Activated CD8-positive, alpha-beta memory T cell treated with anti-CD3 and anti-CD28 coated beads for 4 hours (primary cell): ENCODE measurements at regions not wholly inside any gene's neighbourhood (a gene's known extent, or its start where the extent isn't known, plus 50 kb on each side); places are given as distances from the start of the nearest gene placed in this dataset.
A peak's percentile ranks its signal among the peaks of the same experiment; 100 is the strongest.
"Not testable (repeated sequence)": the region's sequence is repeated elsewhere in the genome, so short reads cannot be mapped to it uniquely, and the experiment has no call there.

Experiments
- DNase-seq, 2 donors: peaks; one replicate each; pipeline ENCODE4 v3.0.0-alpha.2; 2020; ENCODE audit warnings: low read depth in 2 of 2

GRCh38 chr12:93080452-93080851 lies 151.4 kb upstream of the EEA1 start:
- no peak for DNase-seq

GRCh38 chr12:93080994-93081809 lies 152.1 kb upstream of the EEA1 start:
- no peak for DNase-seq

GRCh38 chr12:93081810-93082165 lies 152.7 kb upstream of the EEA1 start:
- no peak for DNase-seq

- DNase-seq: no peak
Measured at GRCh38 chr12:93085383-93086287, 156.5 kb upstream of the EEA1 start.

- no peak for DNase-seq
Measured at GRCh38 chr12:93086288-93086727, 157.2 kb upstream of the EEA1 start.

- no peak for DNase-seq
Measured at GRCh38 chr12:93087840-93088610, 158.9 kb upstream of the EEA1 start.

- no peak for DNase-seq
Measured at GRCh38 chr12:93089805-93090569, 160.9 kb upstream of the EEA1 start.

GRCh38 chr12:93090731-93091172 lies 161.7 kb upstream of the EEA1 start:
- DNase-seq: no peak

- DNase-seq: no peak
Measured at GRCh38 chr12:93091886-93092648, 163.0 kb upstream of the EEA1 start.

GRCh38 chr12:93092649-93092945 lies 163.5 kb upstream of the EEA1 start:
- no peak for DNase-seq

- no peak for DNase-seq
Measured at GRCh38 chr12:93093243-93093642, 164.1 kb upstream of the EEA1 start.

- DNase-seq: not testable (repeated sequence)
Measured at GRCh38 chr12:93094222-93094621, 165.1 kb upstream of the EEA1 start.

GRCh38 chr12:93094988-93095737 lies 166.1 kb upstream of the EEA1 start:
- DNase-seq: no peak

- no peak for DNase-seq
Measured at GRCh38 chr12:93097417-93097816, 168.3 kb upstream of the EEA1 start.

GRCh38 chr12:93098077-93098476 lies 169.0 kb upstream of the EEA1 start:
- DNase-seq: peak; percentile 30 to 33

GRCh38 chr12:93099792-93100191 lies 170.7 kb upstream of the EEA1 start:
- no peak for DNase-seq

- no peak for DNase-seq
Measured at GRCh38 chr12:93100610-93101009, 171.5 kb upstream of the EEA1 start.

- DNase-seq: no peak
Measured at GRCh38 chr12:93101367-93101766, 172.3 kb upstream of the EEA1 start.

GRCh38 chr12:93102312-93102711 lies 173.2 kb upstream of the EEA1 start:
- DNase-seq: no peak

GRCh38 chr12:93102744-93103143 lies 173.6 kb upstream of the EEA1 start:
- no peak for DNase-seq
